ENCODE measurements at regions not wholly inside any gene's neighbourhood (a gene's known extent, or its start where the extent isn't known, plus 50 kb on each side); places are given as distances from the start of the nearest gene placed in this dataset.
"Not testable (repeated sequence)": the region's sequence is repeated elsewhere in the genome, so short reads cannot be mapped to it uniquely, and the experiment has no call there.

GRCh38 chr2:129565551-129566109 lies 413.8 kb upstream of the RAB6C start:
- TF ChIP-seq CTCF (IDR thresholded peaks at IDR 0.05; ENCODE audit: insufficient read depth, low read length, missing control alignments): no peak
- no peak for DNase-seq (ENCODE audit: low read depth, low spot score)
- CTCF ChIA-PET: no interaction called here
- POLR2A ChIA-PET: no interaction called here
- H3K4me3 ChIP-seq (ENCODE audit: low read depth, low read length): no peak overlapping the region

GRCh38 chr2:129570812-129571211 lies 408.7 kb upstream of the RAB6C start:
- POLR2A ChIA-PET; H3K4me3 ChIP-seq (ENCODE audit: low read depth, low read length); DNase-seq (ENCODE audit: low read depth, low spot score); CTCF ChIA-PET: not testable (repeated sequence)

GRCh38 chr2:129575431-129575830 lies 404.0 kb upstream of the RAB6C start:
- POLR2A ChIA-PET: no interaction called here
- no peak overlapping the region for H3K4me3 ChIP-seq (ENCODE audit: low read depth, low read length)
- TF ChIP-seq CTCF (IDR thresholded peaks at IDR 0.05; ENCODE audit: insufficient read depth, low read length, missing control alignments): no peak
- CTCF ChIA-PET: no interaction called here
- no peak for DNase-seq (ENCODE audit: low read depth, low spot score)

GRCh38 chr2:129575880-129576279 lies 403.6 kb upstream of the RAB6C start:
- ChIA-PET POLR2A (no interaction called here), CTCF (no interaction called here)
- no peak for DNase-seq (ENCODE audit: low read depth, low spot score)
- TF ChIP-seq CTCF (IDR thresholded peaks at IDR 0.05; ENCODE audit: insufficient read depth, low read length, missing control alignments): no peak
- H3K4me3 ChIP-seq (ENCODE audit: low read depth, low read length): no peak overlapping the region

GRCh38 chr2:129580001-129580400 lies 399.5 kb upstream of the RAB6C start:
- no peak for DNase-seq (ENCODE audit: low read depth, low spot score)
- ChIA-PET POLR2A (no interaction called here), CTCF (no interaction called here)
- no peak overlapping the region for H3K4me3 ChIP-seq (ENCODE audit: low read depth, low read length)
- no peak for TF ChIP-seq CTCF (IDR thresholded peaks at IDR 0.05; ENCODE audit: insufficient read depth, low read length, missing control alignments)

- no peak for DNase-seq (ENCODE audit: low read depth, low spot score)
- H3K4me3 ChIP-seq (ENCODE audit: low read depth, low read length): no peak overlapping the region
- POLR2A ChIA-PET: no interaction called here
- CTCF ChIA-PET: no interaction called here
- TF ChIP-seq CTCF (IDR thresholded peaks at IDR 0.05; ENCODE audit: insufficient read depth, low read length, missing control alignments): no peak
Measured at GRCh38 chr2:129585760-129586159, 393.7 kb upstream of the RAB6C start.

- DNase-seq (ENCODE audit: low read depth, low spot score): no peak
- no peak for TF ChIP-seq CTCF (IDR thresholded peaks at IDR 0.05; ENCODE audit: insufficient read depth, low read length, missing control alignments)
- POLR2A ChIA-PET: no interaction called here
- CTCF ChIA-PET: no interaction called here
- H3K4me3 ChIP-seq (ENCODE audit: low read depth, low read length): no peak overlapping the region
Measured at GRCh38 chr2:129587426-129588064, 391.9 kb upstream of the RAB6C start.

Measured in AG04449 (cell line).